HCT116 (cell line): ENCODE measurements at regions not wholly inside any gene's neighbourhood (a gene's known extent, or its start where the extent isn't known, plus 50 kb on each side); places are given as distances from the start of the nearest gene placed in this dataset.

Experiments
- ATAC-seq: fragments of 200-7000 bp; cut with Tn5 transposase; 2 replicates; pipeline ENCODE4 v1.9.1; 2020; ENCODE audit warnings: mild to moderate bottlenecking, moderate library complexity
- BruUV-seq: library from RNA; stranded (reverse); fragments of 400-500 nt; replicated peaks from 2 replicates; lab custom pipeline; 2021; lab: Mats Ljungman, UMichigan
- CTCF ChIA-PET: fragments of 300-600 bp; sonication (Branson Sonifier 250); formaldehyde crosslinking; loops from one replicate; lab custom pipeline; 2021; ENCODE audit warnings: antibody characterized with exemption; lab: Charles Lee
- POLR2A ChIA-PET: fragments of 300-600, 350-600 bp; sonication (Branson Sonifier 250); formaldehyde crosslinking; loops from one replicate; lab custom pipeline; 2021; ENCODE audit warnings: antibody characterized with exemption; lab: Charles Lee
- RAD21 ChIA-PET, 2 experiments: fragments of 300-600 bp; sonication (Branson Sonifier 250); formaldehyde crosslinking; loops; one replicate each; lab custom pipeline; 2023; ENCODE audit warnings: low total read pairs in 2 of 2; ENCODE audit not compliant: uncharacterized antibody in 2 of 2, unreplicated experiment in 2 of 2, low non-redundant PET in 1 of 2; lab: Charles Lee
- DNase-seq: peaks from one replicate; pipeline ENCODE4 v3.0.0-alpha.2; 2010; ENCODE audit warnings: low read depth, low spot score
- H2AFZ ChIP-seq: fragments of 200-600 bp; shearing (Covaris generic), sonication (generic); 2 replicates; pipeline ENCODE4 v1.6.1; 2017; ENCODE audit warnings: low read depth, mixed run types, mixed read lengths, antibody characterized with exemption, low read length; ENCODE audit not compliant: poor library complexity, severe bottlenecking
- H3K27ac ChIP-seq: 2 replicates; pipeline ENCODE4 v1.5.1; 2012; ENCODE audit warnings: low read depth, low read length
- H3K27me3 ChIP-seq: fragments of 200-600 bp; sonication (generic); 2 replicates; pipeline ENCODE4 v1.6.1; 2016; ENCODE audit warnings: mixed run types, low read length, mixed read lengths; ENCODE audit not compliant: insufficient read depth
- H3K36me3 ChIP-seq, 2 experiments: fragments of 200-500 bp in 1 of 2; fragments of 200-600 bp in 1 of 2; sonication (Bioruptor generic) in 1 of 2; sonication (generic) in 1 of 2; 2 replicates each; pipeline versions ENCODE4 v1.5.1 to v1.6.1; 2014 to 2016; ENCODE audit warnings: low read length in 2 of 2, inconsistent platforms in 1 of 2, mixed read lengths in 1 of 2, mixed run types in 1 of 2; ENCODE audit not compliant: insufficient read depth in 2 of 2, control insufficient read depth in 1 of 2
- H3K4me1 ChIP-seq, 2 experiments: fragments of 200-600 bp in 1 of 2; sonication (generic) in 1 of 2; 2 replicates each; pipeline versions ENCODE4 v1.5.1 to v1.6.1; 2012 to 2017; ENCODE audit warnings: low read length in 2 of 2, inconsistent platforms in 1 of 2, mild to moderate bottlenecking in 1 of 2, mixed read lengths in 1 of 2, mixed run types in 1 of 2, moderate library complexity in 1 of 2; ENCODE audit not compliant: insufficient read depth in 2 of 2, control insufficient read depth in 1 of 2
- H3K4me2 ChIP-seq: fragments of 200-600 bp; sonication (generic); 2 replicates; pipeline ENCODE4 v1.6.1; 2017; ENCODE audit warnings: mixed run types, low read length, mixed read lengths
- H3K4me3 ChIP-seq, 2 experiments: fragments of 200-600 bp in 1 of 2; sonication (generic) in 1 of 2; replicated peaks in 1 of 2; 2 replicates each; pipeline ENCODE4 v1.5.1; 2011 to 2016; ENCODE audit warnings: low read length in 2 of 2, control low read depth in 1 of 2, low read depth in 1 of 2, mild to moderate bottlenecking in 1 of 2, mixed read lengths in 1 of 2, mixed run types in 1 of 2
- H3K79me2 ChIP-seq: fragments of 200-600 bp; sonication (generic); 2 replicates; pipeline ENCODE4 v1.6.1; 2017; ENCODE audit warnings: mild to moderate bottlenecking, mixed run types, low read length, moderate library complexity, mixed read lengths; ENCODE audit not compliant: insufficient read depth
- H3K9ac ChIP-seq: fragments of 200-600 bp; sonication (generic); 2 replicates; pipeline ENCODE4 v1.6.1; 2016; ENCODE audit warnings: low read length, mixed read lengths
- H3K9me2 ChIP-seq: fragments of 200-600 bp; sonication (generic), shearing (Covaris generic); 2 replicates; pipeline ENCODE4 v1.6.1; 2017; ENCODE audit warnings: mixed run types, mild to moderate bottlenecking, moderate library complexity; ENCODE audit not compliant: insufficient read depth
- H3K9me3 ChIP-seq, 2 experiments: fragments of 200-500 bp in 1 of 2; fragments of 200-600 bp in 1 of 2; sonication (Bioruptor generic) in 1 of 2; sonication (generic) in 1 of 2; 2 replicates each; pipeline ENCODE4 v1.6.1; 2014 to 2017; ENCODE audit warnings: low read length in 2 of 2, mixed read lengths in 2 of 2, inconsistent platforms in 1 of 2, low read depth in 1 of 2, mild to moderate bottlenecking in 1 of 2, mixed run types in 1 of 2, moderate library complexity in 1 of 2; ENCODE audit not compliant: control insufficient read depth in 1 of 2, insufficient read depth in 1 of 2
- H4K20me1 ChIP-seq: fragments of 200-600 bp; sonication (generic), shearing (Covaris generic); 2 replicates; pipeline ENCODE4 v1.6.1; 2017; ENCODE audit warnings: mixed run types, mild to moderate bottlenecking, moderate library complexity; ENCODE audit not compliant: insufficient read depth
- CEBPB ChIP-seq: IDR thresholded peaks from 2 replicates; pipeline ENCODE4 v1.6.1; 2012; ENCODE audit warnings: low read depth
- EGR1 ChIP-seq: IDR thresholded peaks from 2 replicates; pipeline ENCODE4 v1.6.1; 2012; ENCODE audit warnings: low read depth
- ELF1 ChIP-seq: IDR thresholded peaks from 2 replicates; pipeline ENCODE4 v1.6.1; 2012; ENCODE audit warnings: low read depth, borderline replicate concordance
- FOSL1 ChIP-seq: IDR thresholded peaks from 2 replicates; pipeline ENCODE4 v1.6.1; 2012; ENCODE audit warnings: low read depth
- JUND ChIP-seq: IDR thresholded peaks from 2 replicates; pipeline ENCODE4 v1.6.1; 2012
- POLR2A ChIP-seq: IDR thresholded peaks from 2 replicates; pipeline ENCODE4 v1.7.0; 2011; ENCODE audit warnings: borderline replicate concordance; ENCODE audit not compliant: insufficient read depth, insufficient read length; ENCODE audit errors: extremely low read depth
- POLR2AphosphoS5 ChIP-seq: IDR thresholded peaks from 2 replicates; pipeline ENCODE4 v1.6.1; 2011; ENCODE audit warnings: mild to moderate bottlenecking, low read depth, low read length, moderate library complexity
- RAD21 ChIP-seq: IDR thresholded peaks from 2 replicates; pipeline ENCODE4 v1.6.1; 2012; ENCODE audit warnings: low read depth, mild to moderate bottlenecking
- SIN3A ChIP-seq: IDR thresholded peaks from 2 replicates; pipeline ENCODE4 v1.6.1; 2012; ENCODE audit warnings: low read depth
- SP1 ChIP-seq: IDR thresholded peaks from 2 replicates; pipeline ENCODE4 v1.6.1; 2012; ENCODE audit warnings: low read depth
- SRF ChIP-seq: IDR thresholded peaks from 2 replicates; pipeline ENCODE4 v1.6.1; 2012; ENCODE audit warnings: low read depth
- TCF7L2 ChIP-seq: IDR thresholded peaks from 2 replicates; pipeline ENCODE4 v1.7.0; 2011; ENCODE audit warnings: borderline replicate concordance, inconsistent platforms; ENCODE audit not compliant: insufficient read depth, insufficient read length; ENCODE audit errors: extremely low read depth
- ZFX ChIP-seq: fragments of 450-650 bp; IDR thresholded peaks from 2 replicates; pipeline ENCODE4 v1.6.1; 2017
- intact Hi-C: fragments of 100-400 bp; cut with micrococcal nuclease; formaldehyde crosslinking; loops from 2 replicates; pipeline ENCODE4 v1.10.0; 2022
- TF ChIP-seq, protein P1 (sequence below): IDR thresholded peaks from 2 replicates; pipeline ENCODE4 v1.6.1; 2012
- TF ChIP-seq, protein P2 (sequence below), 3 experiments: fragments of 200-600 bp in 1 of 3; sonication (generic) in 1 of 3; IDR thresholded peaks in 2 of 3; conservative IDR thresholded peaks in 1 of 3; 2 replicates each; pipeline ENCODE4 v1.5.1; 2012 to 2017; ENCODE audit warnings: low read depth in 2 of 3, low read length in 2 of 3, antibody characterized with exemption in 1 of 3, borderline replicate concordance in 1 of 3, control low read depth in 1 of 3, mild to moderate bottlenecking in 1 of 3, mixed read lengths in 1 of 3, mixed run types in 1 of 3, moderate library complexity in 1 of 3; ENCODE audit not compliant: insufficient read depth in 1 of 3
- TF ChIP-seq, protein P3 (sequence below): IDR thresholded peaks from 2 replicates; pipeline ENCODE4 v1.6.1; 2012

DNA sequence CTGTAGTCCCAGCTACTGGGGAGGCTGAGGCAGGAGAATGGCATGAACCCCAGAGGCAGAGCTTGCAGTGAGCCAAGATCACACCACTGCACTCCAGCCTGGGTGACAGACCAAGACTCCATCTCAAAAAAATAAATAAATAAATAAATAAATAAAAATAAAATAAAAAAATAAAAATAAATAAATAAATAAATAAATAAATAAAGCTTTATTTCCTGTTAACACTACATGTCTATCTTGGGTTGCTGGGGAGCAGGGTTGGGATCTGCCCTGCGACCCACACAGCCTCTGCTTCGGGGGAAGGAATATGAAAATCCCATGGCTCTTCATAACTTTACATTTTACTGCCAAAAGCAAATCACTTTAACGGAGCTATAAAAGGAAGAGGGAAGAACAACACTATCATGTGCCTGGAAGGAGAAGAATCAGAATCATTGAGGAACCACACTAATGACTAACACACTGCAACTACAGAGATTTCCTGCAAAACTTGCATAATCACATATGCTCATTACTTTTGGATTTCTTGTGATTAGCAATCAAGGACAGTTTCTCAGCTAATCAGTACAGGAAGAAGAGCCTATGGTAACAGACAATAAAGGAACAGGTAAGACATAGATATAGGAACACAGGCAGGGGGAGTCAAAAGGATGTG lies 72.8 kb upstream of the CD55 start:
- Histone ChIP-seq H3K4me2 (no peak overlapping the region), H3K4me1 (no peaks in the 10 kb centered on the region), H3K36me3 (no peaks in the 10 kb centered on the region), H4K20me1 (no peaks in the 10 kb centered on the region), H3K27me3 (no peaks in the 10 kb centered on the region), H3K9me3 (no peaks in the 10 kb centered on the region), H3K27ac (no peak overlapping the region), H3K79me2 (no peaks in the 10 kb centered on the region), H2AFZ (no peak overlapping the region), H3K9me2 (no peaks in the 10 kb centered on the region)
- ATAC-seq (no peak), DNase-seq (no peak)
- intact Hi-C loops: no loop called here
- ChIA-PET RAD21 (no interaction called here), POLR2A (no interaction called here), CTCF (no interaction called here)
- BruUV-seq: no TSS peak
- no peak for TF ChIP-seq POLR2AphosphoS5
- TF ChIP-seq, protein P1, sequence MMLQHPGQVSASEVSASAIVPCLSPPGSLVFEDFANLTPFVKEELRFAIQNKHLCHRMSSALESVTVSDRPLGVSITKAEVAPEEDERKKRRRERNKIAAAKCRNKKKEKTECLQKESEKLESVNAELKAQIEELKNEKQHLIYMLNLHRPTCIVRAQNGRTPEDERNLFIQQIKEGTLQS: no peak
- TF ChIP-seq ELF1: no peak
- TF ChIP-seq FOSL1: no peak
- no peak for TF ChIP-seq TCF7L2
- TF ChIP-seq ZFX: no peak
- TF ChIP-seq, protein P2, sequence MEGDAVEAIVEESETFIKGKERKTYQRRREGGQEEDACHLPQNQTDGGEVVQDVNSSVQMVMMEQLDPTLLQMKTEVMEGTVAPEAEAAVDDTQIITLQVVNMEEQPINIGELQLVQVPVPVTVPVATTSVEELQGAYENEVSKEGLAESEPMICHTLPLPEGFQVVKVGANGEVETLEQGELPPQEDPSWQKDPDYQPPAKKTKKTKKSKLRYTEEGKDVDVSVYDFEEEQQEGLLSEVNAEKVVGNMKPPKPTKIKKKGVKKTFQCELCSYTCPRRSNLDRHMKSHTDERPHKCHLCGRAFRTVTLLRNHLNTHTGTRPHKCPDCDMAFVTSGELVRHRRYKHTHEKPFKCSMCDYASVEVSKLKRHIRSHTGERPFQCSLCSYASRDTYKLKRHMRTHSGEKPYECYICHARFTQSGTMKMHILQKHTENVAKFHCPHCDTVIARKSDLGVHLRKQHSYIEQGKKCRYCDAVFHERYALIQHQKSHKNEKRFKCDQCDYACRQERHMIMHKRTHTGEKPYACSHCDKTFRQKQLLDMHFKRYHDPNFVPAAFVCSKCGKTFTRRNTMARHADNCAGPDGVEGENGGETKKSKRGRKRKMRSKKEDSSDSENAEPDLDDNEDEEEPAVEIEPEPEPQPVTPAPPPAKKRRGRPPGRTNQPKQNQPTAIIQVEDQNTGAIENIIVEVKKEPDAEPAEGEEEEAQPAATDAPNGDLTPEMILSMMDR (IDR thresholded peaks at IDR 0.05 in 2 of 3, conservative IDR thresholded peaks at IDR 0.05 in 1 of 3; ENCODE audit: borderline replicate concordance in 1 of 3, insufficient read depth in 1 of 3, low read depth in 2 of 3, low read length in 2 of 3): no peak
- no peak for TF ChIP-seq JUND
- no peak for TF ChIP-seq EGR1
- TF ChIP-seq, protein P3, sequence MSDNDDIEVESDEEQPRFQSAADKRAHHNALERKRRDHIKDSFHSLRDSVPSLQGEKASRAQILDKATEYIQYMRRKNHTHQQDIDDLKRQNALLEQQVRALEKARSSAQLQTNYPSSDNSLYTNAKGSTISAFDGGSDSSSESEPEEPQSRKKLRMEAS: no peak
- no peak for TF ChIP-seq RAD21
- TF ChIP-seq CEBPB: no peak
- no peak for TF ChIP-seq POLR2A
- TF ChIP-seq SIN3A: no peak
- TF ChIP-seq SRF: no peak
- TF ChIP-seq SP1: no peak
- TF ChIP-seq, all 23 proteins: peak for 0
- H3K9ac ChIP-seq: no peak overlapping the region
- no peak overlapping the region for H3K4me3 ChIP-seq
